ENCODE measurements at regions not wholly inside any gene's neighbourhood (a gene's known extent, or its start where the extent isn't known, plus 50 kb on each side); places are given as distances from the start of the nearest gene placed in this dataset.

- no peak for DNase-seq (ENCODE audit: low read depth)
- no peak for TF ChIP-seq CTCF (IDR thresholded peaks at IDR 0.05; ENCODE audit: control insufficient read depth, extremely low read depth, insufficient read depth)
- H3K4me3 ChIP-seq (ENCODE audit: low read depth, low read length) = no peak overlapping the region
These were observed 582.2 kb downstream of the KIF4B start for GRCh38 chr5:155595791-155596190.

- no peak for TF ChIP-seq CTCF (IDR thresholded peaks at IDR 0.05; ENCODE audit: control insufficient read depth, extremely low read depth, insufficient read depth)
- no peak overlapping the region for H3K4me3 ChIP-seq (ENCODE audit: low read depth, low read length)
- no peak for DNase-seq (ENCODE audit: low read depth)
These were observed 585.0 kb downstream of the KIF4B start for GRCh38 chr5:155598552-155598951.

- TF ChIP-seq CTCF (IDR thresholded peaks at IDR 0.05; ENCODE audit: control insufficient read depth, extremely low read depth, insufficient read depth) = no peak
- no peak for DNase-seq (ENCODE audit: low read depth)
- H3K4me3 ChIP-seq (ENCODE audit: low read depth, low read length) = no peak overlapping the region
These were observed 592.4 kb downstream of the KIF4B start for GRCh38 chr5:155605920-155606319.

GRCh38 chr5:155616779-155617392, 603.3 kb downstream of the KIF4B start:
- TF ChIP-seq CTCF (IDR thresholded peaks at IDR 0.05; ENCODE audit: control insufficient read depth, extremely low read depth, insufficient read depth) = peak; percentile 82
- no peak for DNase-seq (ENCODE audit: low read depth)
- H3K4me3 ChIP-seq (ENCODE audit: low read depth, low read length) = no peak overlapping the region

- no peak overlapping the region for H3K4me3 ChIP-seq (ENCODE audit: low read depth, low read length)
- no peak for DNase-seq (ENCODE audit: low read depth)
- no peak for TF ChIP-seq CTCF (IDR thresholded peaks at IDR 0.05; ENCODE audit: control insufficient read depth, extremely low read depth, insufficient read depth)
These were observed 606.1 kb downstream of the KIF4B start for GRCh38 chr5:155619688-155620087.

- no peak for TF ChIP-seq CTCF (IDR thresholded peaks at IDR 0.05; ENCODE audit: control insufficient read depth, extremely low read depth, insufficient read depth)
- no peak overlapping the region for H3K4me3 ChIP-seq (ENCODE audit: low read depth, low read length)
- no peak for DNase-seq (ENCODE audit: low read depth)
These were observed 607.4 kb downstream of the KIF4B start for GRCh38 chr5:155620821-155621410.

All from LNCaP clone FGC (cell line).